HEK293 (cell line): ENCODE measurements at regions not wholly inside any gene's neighbourhood (a gene's known extent, or its start where the extent isn't known, plus 50 kb on each side); places are given as distances from the start of the nearest gene placed in this dataset.

Experiments
- BCL11A ChIP-seq: fragments of 450-650 bp; formaldehyde crosslinking; IDR thresholded peaks from 2 replicates; pipeline ENCODE4 v1.5.1; 2016; ENCODE audit warnings: low read depth, missing biosample characterization, missing genetic modification characterization
- GLIS2 ChIP-seq: fragments of 450-650 bp; formaldehyde crosslinking; IDR thresholded peaks from 2 replicates; pipeline ENCODE4 v1.5.1; 2016; ENCODE audit warnings: missing biosample characterization, missing genetic modification characterization
- HOXD13 ChIP-seq: sonication (generic); formaldehyde crosslinking; IDR thresholded peaks from 2 replicates; pipeline ENCODE4 v1.8.0; 2022; ENCODE audit warnings: missing genetic modification reagents, borderline replicate concordance
- KLF16 ChIP-seq: fragments of 450-650 bp; formaldehyde crosslinking; IDR thresholded peaks from 2 replicates; pipeline ENCODE4 v1.5.1; 2017; ENCODE audit warnings: missing biosample characterization, missing genetic modification characterization
- KLF7 ChIP-seq: fragments of 450-650 bp; formaldehyde crosslinking; IDR thresholded peaks from 2 replicates; pipeline ENCODE4 v1.5.1; 2016; ENCODE audit warnings: missing biosample characterization, missing genetic modification characterization, borderline replicate concordance
- SCRT1 ChIP-seq: fragments of 450-650 bp; formaldehyde crosslinking; IDR thresholded peaks from 2 replicates; pipeline ENCODE4 v1.5.1; 2016; ENCODE audit warnings: missing biosample characterization, missing genetic modification characterization, borderline replicate concordance
- SCRT2 ChIP-seq: fragments of 450-650 bp; formaldehyde crosslinking; IDR thresholded peaks from 2 replicates; pipeline ENCODE4 v1.5.1; 2016; ENCODE audit warnings: missing biosample characterization, missing genetic modification characterization
- TCF7L2 ChIP-seq: IDR thresholded peaks from 2 replicates; pipeline ENCODE4 v1.6.1; 2011; ENCODE audit warnings: low read depth, mild to moderate bottlenecking, inconsistent platforms, low read length, moderate library complexity, borderline replicate concordance
- TRIM28 ChIP-seq: IDR thresholded peaks from 2 replicates; pipeline ENCODE4 v1.6.1; 2011; ENCODE audit warnings: low read length, control low read depth, borderline replicate concordance
- ZBTB48 ChIP-seq: fragments of 450-650 bp; formaldehyde crosslinking; IDR thresholded peaks from 2 replicates; pipeline ENCODE4 v1.5.1; 2016; ENCODE audit warnings: missing biosample characterization, missing genetic modification characterization
- ZFP37 ChIP-seq: fragments of 450-650 bp; formaldehyde crosslinking; IDR thresholded peaks from 2 replicates; pipeline ENCODE4 v1.5.1; 2016; ENCODE audit warnings: missing biosample characterization, missing genetic modification characterization
- ZNF10 ChIP-seq: fragments of 450-650 bp; formaldehyde crosslinking; IDR thresholded peaks from 2 replicates; pipeline ENCODE4 v1.5.1; 2017; ENCODE audit warnings: missing biosample characterization, missing genetic modification characterization
- ZNF121 ChIP-seq: fragments of 450-650 bp; formaldehyde crosslinking; IDR thresholded peaks from 2 replicates; pipeline ENCODE4 v1.5.1; 2016; ENCODE audit warnings: missing biosample characterization, missing genetic modification characterization
- ZNF155 ChIP-seq: fragments of 450-650 bp; formaldehyde crosslinking; IDR thresholded peaks from 2 replicates; pipeline ENCODE4 v1.5.1; 2016; ENCODE audit warnings: missing biosample characterization, missing genetic modification characterization
- ZNF2 ChIP-seq: fragments of 450-650 bp; formaldehyde crosslinking; IDR thresholded peaks from 2 replicates; pipeline ENCODE4 v1.5.1; 2016; ENCODE audit warnings: missing biosample characterization, missing genetic modification characterization
- ZNF214 ChIP-seq: fragments of 450-650 bp; formaldehyde crosslinking; IDR thresholded peaks from 2 replicates; pipeline ENCODE4 v1.5.1; 2017; ENCODE audit warnings: missing biosample characterization, mild to moderate bottlenecking, missing genetic modification characterization, borderline replicate concordance
- ZNF221 ChIP-seq: fragments of 450-650 bp; formaldehyde crosslinking; IDR thresholded peaks from 2 replicates; pipeline ENCODE4 v1.5.1; 2017; ENCODE audit warnings: missing biosample characterization, missing genetic modification characterization, borderline replicate concordance
- ZNF341 ChIP-seq: fragments of 450-650 bp; formaldehyde crosslinking; IDR thresholded peaks from 2 replicates; pipeline ENCODE4; 2016; ENCODE audit warnings: low read depth, missing biosample characterization, missing genetic modification characterization
- ZNF426 ChIP-seq: fragments of 450-650 bp; formaldehyde crosslinking; IDR thresholded peaks from 2 replicates; pipeline ENCODE4 v1.5.1; 2017; ENCODE audit warnings: missing biosample characterization, missing genetic modification characterization, mild to moderate bottlenecking, inconsistent platforms, moderate library complexity
- ZNF501 ChIP-seq: fragments of 450-650 bp; formaldehyde crosslinking; IDR thresholded peaks from 2 replicates; pipeline ENCODE4 v1.5.1; 2016; ENCODE audit warnings: missing biosample characterization, missing genetic modification characterization
- ZNF558 ChIP-seq: fragments of 450-650 bp; formaldehyde crosslinking; IDR thresholded peaks from 2 replicates; pipeline ENCODE4 v1.5.1; 2016; ENCODE audit warnings: missing biosample characterization, missing genetic modification characterization
- ZNF585B ChIP-seq: fragments of 450-650 bp; formaldehyde crosslinking; IDR thresholded peaks from 2 replicates; pipeline ENCODE4 v1.5.1; 2016; ENCODE audit warnings: missing biosample characterization, missing genetic modification characterization
- ZNF621 ChIP-seq: fragments of 450-650 bp; formaldehyde crosslinking; IDR thresholded peaks from 2 replicates; pipeline ENCODE4 v1.5.1; 2017; ENCODE audit warnings: missing biosample characterization, missing genetic modification characterization
- ZNF629 ChIP-seq: fragments of 450-650 bp; formaldehyde crosslinking; IDR thresholded peaks from 2 replicates; pipeline ENCODE4 v1.5.1; 2017; ENCODE audit warnings: missing biosample characterization, missing genetic modification characterization
- ZNF677 ChIP-seq: fragments of 450-650 bp; IDR thresholded peaks from 2 replicates; pipeline ENCODE4 v1.5.0; 2018; ENCODE audit warnings: missing biosample characterization, mild to moderate bottlenecking, missing genetic modification characterization, moderate library complexity
- ZNF701 ChIP-seq: fragments of 450-650 bp; formaldehyde crosslinking; IDR thresholded peaks from 2 replicates; pipeline ENCODE4 v1.5.1; 2016; ENCODE audit warnings: missing biosample characterization, missing genetic modification characterization
- ZNF843 ChIP-seq: fragments of 450-650 bp; formaldehyde crosslinking; IDR thresholded peaks from 2 replicates; pipeline ENCODE4 v1.5.1; 2016; ENCODE audit warnings: missing biosample characterization, missing genetic modification characterization
- TF ChIP-seq, protein P1 (sequence below): fragments of 450-650 bp; formaldehyde crosslinking; IDR thresholded peaks from 2 replicates; pipeline ENCODE4 v1.5.1; 2017; ENCODE audit warnings: missing biosample characterization, missing genetic modification characterization
- TF ChIP-seq, protein P2 (sequence below): fragments of 450-650 bp; formaldehyde crosslinking; IDR thresholded peaks from 2 replicates; pipeline ENCODE4 v1.5.1; 2017; ENCODE audit warnings: missing biosample characterization, missing genetic modification characterization
- TF ChIP-seq, protein P3 (sequence below): sonication (generic); formaldehyde crosslinking; IDR thresholded peaks from 2 replicates; pipeline ENCODE4 v1.8.1; 2022; ENCODE audit warnings: mild to moderate bottlenecking, moderate library complexity, missing genetic modification reagents
- TF ChIP-seq, protein P4 (sequence below): fragments of 450-650 bp; formaldehyde crosslinking; IDR thresholded peaks from 2 replicates; pipeline ENCODE4 v1.5.1; 2017; ENCODE audit warnings: missing biosample characterization, missing genetic modification characterization
- TF ChIP-seq, protein P5 (sequence below): fragments of 450-650 bp; formaldehyde crosslinking; IDR thresholded peaks from 2 replicates; pipeline ENCODE4 v1.5.1; 2016; ENCODE audit warnings: missing biosample characterization, missing genetic modification characterization
- TF ChIP-seq, protein P6 (sequence below): fragments of 450-650 bp; formaldehyde crosslinking; IDR thresholded peaks from 2 replicates; pipeline ENCODE4; 2016; ENCODE audit warnings: missing biosample characterization, missing genetic modification characterization

DNA sequence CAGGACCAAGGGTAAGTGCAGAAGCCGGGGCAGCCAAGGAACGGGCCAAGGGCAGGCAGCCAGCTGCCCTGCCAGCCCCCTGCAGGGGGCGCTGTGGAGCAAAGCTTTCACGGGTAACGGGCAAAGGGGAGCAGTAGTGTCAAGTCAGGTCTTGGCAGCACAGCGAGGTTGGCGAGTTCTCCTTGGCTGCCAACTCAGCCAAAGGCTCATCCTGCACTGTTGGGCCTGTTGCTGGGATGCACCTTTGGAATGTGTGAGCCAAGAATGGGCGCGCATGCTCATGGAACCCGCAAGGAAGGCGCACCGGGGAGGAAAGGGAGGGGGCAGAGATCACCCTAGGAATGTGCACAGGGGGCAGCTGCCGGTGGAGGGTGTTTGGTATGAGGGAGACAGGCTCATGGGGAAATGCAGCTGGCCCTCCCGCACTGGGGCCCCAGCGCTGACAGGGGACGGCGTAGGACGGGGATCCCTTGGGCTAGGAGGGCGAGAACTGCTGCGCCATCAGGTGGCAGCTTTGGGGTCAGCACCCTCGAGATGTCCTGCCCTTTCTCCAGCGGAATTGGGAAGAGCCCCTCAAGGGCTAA lies 138.0 kb downstream of the ASCL4 start (continued):
- TF ChIP-seq, protein P1, sequence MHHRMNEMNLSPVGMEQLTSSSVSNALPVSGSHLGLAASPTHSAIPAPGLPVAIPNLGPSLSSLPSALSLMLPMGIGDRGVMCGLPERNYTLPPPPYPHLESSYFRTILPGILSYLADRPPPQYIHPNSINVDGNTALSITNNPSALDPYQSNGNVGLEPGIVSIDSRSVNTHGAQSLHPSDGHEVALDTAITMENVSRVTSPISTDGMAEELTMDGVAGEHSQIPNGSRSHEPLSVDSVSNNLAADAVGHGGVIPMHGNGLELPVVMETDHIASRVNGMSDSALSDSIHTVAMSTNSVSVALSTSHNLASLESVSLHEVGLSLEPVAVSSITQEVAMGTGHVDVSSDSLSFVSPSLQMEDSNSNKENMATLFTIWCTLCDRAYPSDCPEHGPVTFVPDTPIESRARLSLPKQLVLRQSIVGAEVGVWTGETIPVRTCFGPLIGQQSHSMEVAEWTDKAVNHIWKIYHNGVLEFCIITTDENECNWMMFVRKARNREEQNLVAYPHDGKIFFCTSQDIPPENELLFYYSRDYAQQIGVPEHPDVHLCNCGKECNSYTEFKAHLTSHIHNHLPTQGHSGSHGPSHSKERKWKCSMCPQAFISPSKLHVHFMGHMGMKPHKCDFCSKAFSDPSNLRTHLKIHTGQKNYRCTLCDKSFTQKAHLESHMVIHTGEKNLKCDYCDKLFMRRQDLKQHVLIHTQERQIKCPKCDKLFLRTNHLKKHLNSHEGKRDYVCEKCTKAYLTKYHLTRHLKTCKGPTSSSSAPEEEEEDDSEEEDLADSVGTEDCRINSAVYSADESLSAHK (tag by site-specific recombination): no peak
- peak; percentile 96 for TF ChIP-seq ZBTB48
- no peak for TF ChIP-seq ZNF221 (tag by site-specific recombination)
- no peak for TF ChIP-seq ZNF585B (tag by site-specific recombination)
- TF ChIP-seq ZNF10 (tag by site-specific recombination): no peak
- TF ChIP-seq SCRT2 (tag by site-specific recombination): peak; percentile 95
- TF ChIP-seq, protein P2, sequence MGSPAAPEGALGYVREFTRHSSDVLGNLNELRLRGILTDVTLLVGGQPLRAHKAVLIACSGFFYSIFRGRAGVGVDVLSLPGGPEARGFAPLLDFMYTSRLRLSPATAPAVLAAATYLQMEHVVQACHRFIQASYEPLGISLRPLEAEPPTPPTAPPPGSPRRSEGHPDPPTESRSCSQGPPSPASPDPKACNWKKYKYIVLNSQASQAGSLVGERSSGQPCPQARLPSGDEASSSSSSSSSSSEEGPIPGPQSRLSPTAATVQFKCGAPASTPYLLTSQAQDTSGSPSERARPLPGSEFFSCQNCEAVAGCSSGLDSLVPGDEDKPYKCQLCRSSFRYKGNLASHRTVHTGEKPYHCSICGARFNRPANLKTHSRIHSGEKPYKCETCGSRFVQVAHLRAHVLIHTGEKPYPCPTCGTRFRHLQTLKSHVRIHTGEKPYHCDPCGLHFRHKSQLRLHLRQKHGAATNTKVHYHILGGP: no peak
- TF ChIP-seq KLF16: 0 out of 2 replicates have a peak, but pooled peaks have one; percentile 48
- no peak for TF ChIP-seq HOXD13
- no peak for TF ChIP-seq ZNF558 (tag by site-specific recombination)
- TF ChIP-seq SCRT1: peak; percentile 37; the same call in 1 of the 2 replicates
- TF ChIP-seq ZNF121 (tag by site-specific recombination): peak; percentile 45; the same call in 1 of the 2 replicates
- TF ChIP-seq BCL11A (tag by site-specific recombination): no peak
- TF ChIP-seq ZNF341 (tag by site-specific recombination): no peak
- peak; percentile 87 for TF ChIP-seq ZNF501 (tag by site-specific recombination)
- no peak for TF ChIP-seq ZNF701 (tag by site-specific recombination)
- peak; percentile 67; the same call in 1 of the 2 replicates for TF ChIP-seq ZFP37
- TF ChIP-seq, protein P3, sequence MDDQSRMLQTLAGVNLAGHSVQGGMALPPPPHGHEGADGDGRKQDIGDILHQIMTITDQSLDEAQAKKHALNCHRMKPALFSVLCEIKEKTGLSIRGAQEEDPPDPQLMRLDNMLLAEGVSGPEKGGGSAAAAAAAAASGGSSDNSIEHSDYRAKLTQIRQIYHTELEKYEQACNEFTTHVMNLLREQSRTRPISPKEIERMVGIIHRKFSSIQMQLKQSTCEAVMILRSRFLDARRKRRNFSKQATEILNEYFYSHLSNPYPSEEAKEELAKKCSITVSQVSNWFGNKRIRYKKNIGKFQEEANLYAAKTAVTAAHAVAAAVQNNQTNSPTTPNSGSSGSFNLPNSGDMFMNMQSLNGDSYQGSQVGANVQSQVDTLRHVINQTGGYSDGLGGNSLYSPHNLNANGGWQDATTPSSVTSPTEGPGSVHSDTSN (CRISPR knock-in tag): no peak
- no peak for TF ChIP-seq TRIM28
- no peak for TF ChIP-seq KLF7 (tag by site-specific recombination)
- TF ChIP-seq ZNF843 (tag by site-specific recombination): no peak
- TF ChIP-seq ZNF2: peak; percentile 98
- no peak for TF ChIP-seq ZNF621 (tag by site-specific recombination)
- TF ChIP-seq GLIS2 (tag by site-specific recombination): peak; percentile 89
- TF ChIP-seq, protein P4, sequence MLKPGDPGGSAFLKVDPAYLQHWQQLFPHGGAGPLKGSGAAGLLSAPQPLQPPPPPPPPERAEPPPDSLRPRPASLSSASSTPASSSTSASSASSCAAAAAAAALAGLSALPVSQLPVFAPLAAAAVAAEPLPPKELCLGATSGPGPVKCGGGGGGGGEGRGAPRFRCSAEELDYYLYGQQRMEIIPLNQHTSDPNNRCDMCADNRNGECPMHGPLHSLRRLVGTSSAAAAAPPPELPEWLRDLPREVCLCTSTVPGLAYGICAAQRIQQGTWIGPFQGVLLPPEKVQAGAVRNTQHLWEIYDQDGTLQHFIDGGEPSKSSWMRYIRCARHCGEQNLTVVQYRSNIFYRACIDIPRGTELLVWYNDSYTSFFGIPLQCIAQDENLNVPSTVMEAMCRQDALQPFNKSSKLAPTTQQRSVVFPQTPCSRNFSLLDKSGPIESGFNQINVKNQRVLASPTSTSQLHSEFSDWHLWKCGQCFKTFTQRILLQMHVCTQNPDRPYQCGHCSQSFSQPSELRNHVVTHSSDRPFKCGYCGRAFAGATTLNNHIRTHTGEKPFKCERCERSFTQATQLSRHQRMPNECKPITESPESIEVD (tag by site-specific recombination): no peak
- no peak for TF ChIP-seq ZNF426 (tag by site-specific recombination)
- TF ChIP-seq, protein P5, sequence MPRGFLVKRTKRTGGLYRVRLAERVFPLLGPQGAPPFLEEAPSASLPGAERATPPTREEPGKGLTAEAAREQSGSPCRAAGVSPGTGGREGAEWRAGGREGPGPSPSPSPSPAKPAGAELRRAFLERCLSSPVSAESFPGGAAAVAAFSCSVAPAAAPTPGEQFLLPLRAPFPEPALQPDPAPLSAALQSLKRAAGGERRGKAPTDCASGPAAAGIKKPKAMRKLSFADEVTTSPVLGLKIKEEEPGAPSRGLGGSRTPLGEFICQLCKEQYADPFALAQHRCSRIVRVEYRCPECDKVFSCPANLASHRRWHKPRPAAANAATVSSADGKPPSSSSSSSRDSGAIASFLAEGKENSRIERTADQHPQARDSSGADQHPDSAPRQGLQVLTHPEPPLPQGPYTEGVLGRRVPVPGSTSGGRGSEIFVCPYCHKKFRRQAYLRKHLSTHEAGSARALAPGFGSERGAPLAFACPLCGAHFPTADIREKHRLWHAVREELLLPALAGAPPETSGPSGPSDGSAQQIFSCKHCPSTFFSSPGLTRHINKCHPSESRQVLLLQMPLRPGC (tag by site-specific recombination): peak; percentile 36; the same call in 1 of the 2 replicates
- no peak for TF ChIP-seq ZNF677
- TF ChIP-seq ZNF214: no peak
- peak; percentile 64 for TF ChIP-seq ZNF629 (tag by site-specific recombination)
- TF ChIP-seq, protein P6, sequence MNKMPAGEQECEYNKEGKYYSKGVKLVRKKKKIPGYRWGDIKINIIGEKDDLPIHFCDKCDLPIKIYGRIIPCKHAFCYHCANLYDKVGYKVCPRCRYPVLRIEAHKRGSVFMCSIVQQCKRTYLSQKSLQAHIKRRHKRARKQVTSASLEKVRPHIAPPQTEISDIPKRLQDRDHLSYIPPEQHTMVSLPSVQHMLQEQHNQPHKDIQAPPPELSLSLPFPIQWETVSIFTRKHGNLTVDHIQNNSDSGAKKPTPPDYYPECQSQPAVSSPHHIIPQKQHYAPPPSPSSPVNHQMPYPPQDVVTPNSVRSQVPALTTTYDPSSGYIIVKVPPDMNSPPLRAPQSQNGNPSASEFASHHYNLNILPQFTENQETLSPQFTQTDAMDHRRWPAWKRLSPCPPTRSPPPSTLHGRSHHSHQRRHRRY: no peak
- TF ChIP-seq TCF7L2: no peak
- TF ChIP-seq ZNF155: no peak
